ENCODE measurements at regions not wholly inside any gene's neighbourhood (a gene's known extent, or its start where the extent isn't known, plus 50 kb on each side); places are given as distances from the start of the nearest gene placed in this dataset.

- no peak overlapping the region for H3K27ac ChIP-seq
- TF ChIP-seq POLR2A (IDR thresholded peaks at IDR 0.05), result no peak
- TF ChIP-seq CTCF (IDR thresholded peaks at IDR 0.05), result no peak
- no peak overlapping the region for H3K4me3 ChIP-seq
- no peaks in the 10 kb centered on the region for H3K9me3 ChIP-seq
- WGBS, 2 donors, result 40 to 78% methylated on average over 3 to 16 of the region's 17 CpGs
- no peaks in the 10 kb centered on the region for H3K4me1 ChIP-seq
- no peaks in the 10 kb centered on the region for H3K27me3 ChIP-seq
- ATAC-seq (no peak), DNase-seq (peak in 1 of 4 donors; percentile 3)
- no peaks in the 10 kb centered on the region for H3K36me3 ChIP-seq (replicated peaks in 1 of 2; ENCODE audit: insufficient read depth in 1 of 2, low read depth in 2 of 2)
- intact Hi-C loops (cut with DNase I), result no loop called here
Observed at GRCh38 chr19:16018106-16018755, 58.1 kb upstream of the TPM4 start.

- TF ChIP-seq POLR2A (IDR thresholded peaks at IDR 0.05), result no peak
- no peak for TF ChIP-seq CTCF (IDR thresholded peaks at IDR 0.05)
- intact Hi-C loops (cut with DNase I), result no loop called here
- Histone ChIP-seq H3K4me1 (no peaks in the 10 kb centered on the region), H3K27me3 (no peaks in the 10 kb centered on the region), H3K4me3 (no peak overlapping the region), H3K9me3 (no peaks in the 10 kb centered on the region), H3K27ac (no peak overlapping the region), H3K36me3 (replicated peaks in 1 of 2; ENCODE audit: insufficient read depth in 1 of 2, low read depth in 2 of 2) (no peaks in the 10 kb centered on the region)
- WGBS, 2 donors, result 72 to 80% methylated on average over 10 to 13 of the region's 13 CpGs
- DNase-seq (peak in 1 of 4 donors; percentile 2), ATAC-seq (no peak)
Observed at GRCh38 chr19:16018801-16019551, 57.3 kb upstream of the TPM4 start.

GRCh38 chr19:16019691-16020448 lies 56.4 kb upstream of the TPM4 start:
- Histone ChIP-seq H3K4me3 (no peak overlapping the region), H3K27me3 (no peaks in the 10 kb centered on the region), H3K9me3 (no peaks in the 10 kb centered on the region), H3K4me1 (no peaks in the 10 kb centered on the region), H3K27ac (no peak overlapping the region), H3K36me3 (replicated peaks in 1 of 2; ENCODE audit: insufficient read depth in 1 of 2, low read depth in 2 of 2) (no peaks in the 10 kb centered on the region)
- WGBS, 2 donors, result 44 to 77% methylated on average over 3 to 21 of the region's 24 CpGs
- intact Hi-C loops (cut with DNase I), result no loop called here
- no peak for ATAC-seq
- TF ChIP-seq CTCF (IDR thresholded peaks at IDR 0.05) (no peak), POLR2A (IDR thresholded peaks at IDR 0.05) (no peak)
- peak in 1 of 4 donors; percentile 4 for DNase-seq

GRCh38 chr19:16021796-16022195 lies 54.5 kb upstream of the TPM4 start:
- ATAC-seq, result no peak
- no peaks in the 10 kb centered on the region for H3K4me1 ChIP-seq
- no peak overlapping the region for H3K27ac ChIP-seq
- no peak for TF ChIP-seq POLR2A (IDR thresholded peaks at IDR 0.05)
- no peak for TF ChIP-seq CTCF (IDR thresholded peaks at IDR 0.05)
- no peak overlapping the region for H3K4me3 ChIP-seq
- WGBS, 2 donors, result 58 to 66% methylated on average over 5 to 8 of the region's 8 CpGs
- H3K9me3 ChIP-seq, result no peaks in the 10 kb centered on the region
- no peaks in the 10 kb centered on the region for H3K36me3 ChIP-seq (replicated peaks in 1 of 2; ENCODE audit: insufficient read depth in 1 of 2, low read depth in 2 of 2)
- H3K27me3 ChIP-seq, result no peaks in the 10 kb centered on the region
- intact Hi-C loops (cut with DNase I), result no loop called here
- DNase-seq, result no peak

Data from body of pancreas (tissue), 4 donors.